SHP77 (cell line): ENCODE measurements at regions not wholly inside any gene's neighbourhood (a gene's known extent, or its start where the extent isn't known, plus 50 kb on each side); places are given as distances from the start of the nearest gene placed in this dataset.

Source experiments
- DNase-seq, 2 experiments: peaks; one replicate each; lab custom pipeline; 2025; lab: John Stamatoyannopoulos, UW

GRCh38 chr3:167188592-167188991, 191.5 kb downstream of the ZBBX start:
- no peak for DNase-seq

- no peak for DNase-seq
Measured at GRCh38 chr3:167187221-167187620, 192.9 kb downstream of the ZBBX start.

- no peak for DNase-seq
Measured at GRCh38 chr3:167184511-167184910, 195.6 kb downstream of the ZBBX start.

GRCh38 chr3:167172377-167172776, 207.7 kb downstream of the ZBBX start:
- no peak for DNase-seq

DNA sequence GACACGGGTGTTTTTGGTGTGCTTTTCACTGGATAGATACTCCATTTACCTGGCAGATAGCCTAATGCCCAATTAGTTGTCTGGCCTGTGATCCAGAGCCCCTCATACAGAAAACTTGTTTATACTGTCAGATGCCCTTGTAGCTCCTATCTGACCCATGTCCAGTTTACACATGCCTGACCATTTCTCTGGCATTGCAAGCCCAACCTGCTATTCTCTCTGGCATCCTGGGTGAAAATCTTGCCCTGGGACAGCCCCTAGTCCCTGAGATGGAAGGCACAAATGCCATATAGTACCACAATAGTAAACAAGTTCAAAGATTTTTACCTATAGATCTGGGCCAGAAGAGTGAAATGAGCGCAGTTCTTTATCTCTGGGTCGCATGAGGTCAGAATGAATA, 212.6 kb downstream of the ZBBX start:
- DNase-seq: no peak

- DNase-seq: no peak
Measured at GRCh38 chr3:167166594-167167253, 213.4 kb downstream of the ZBBX start.

DNA sequence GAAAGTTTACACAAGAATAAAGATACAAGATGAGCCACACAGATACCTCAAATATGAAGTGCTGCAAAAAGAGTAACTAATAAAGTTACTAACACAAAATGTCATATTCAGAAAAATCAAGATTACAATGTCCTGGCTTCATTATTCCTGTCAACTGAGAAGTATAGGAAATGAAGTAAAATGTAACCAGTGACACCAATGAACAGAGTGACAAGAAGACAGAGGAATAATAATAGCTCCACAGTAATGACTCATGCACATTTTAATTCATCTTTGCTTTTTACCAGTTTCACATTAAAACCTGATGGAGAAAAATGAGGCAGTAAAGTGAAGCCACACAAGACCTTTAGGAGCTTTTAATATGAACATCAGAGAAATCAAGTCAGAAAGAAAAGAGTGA, 214.1 kb downstream of the ZBBX start:
- DNase-seq: no peak

DNA sequence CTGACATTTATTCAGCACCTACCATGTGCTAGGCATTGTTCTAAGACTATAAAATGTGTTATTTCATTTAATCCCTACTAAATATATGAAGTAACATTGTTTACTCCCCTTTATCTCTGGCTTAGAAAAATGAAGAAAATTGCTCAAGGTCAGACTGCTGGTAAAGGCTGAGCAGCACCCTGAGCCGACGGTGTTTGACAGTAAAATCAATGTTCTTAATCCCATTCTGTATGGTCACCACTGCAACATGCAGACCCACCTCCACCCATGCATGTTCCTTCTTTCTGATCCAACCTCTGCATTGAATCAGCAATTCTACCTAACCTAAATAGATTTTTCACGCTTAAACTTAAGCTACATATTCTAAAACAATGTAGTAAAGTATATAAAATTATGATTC, 216.5 kb downstream of the ZBBX start:
- DNase-seq: no peak

DNA sequence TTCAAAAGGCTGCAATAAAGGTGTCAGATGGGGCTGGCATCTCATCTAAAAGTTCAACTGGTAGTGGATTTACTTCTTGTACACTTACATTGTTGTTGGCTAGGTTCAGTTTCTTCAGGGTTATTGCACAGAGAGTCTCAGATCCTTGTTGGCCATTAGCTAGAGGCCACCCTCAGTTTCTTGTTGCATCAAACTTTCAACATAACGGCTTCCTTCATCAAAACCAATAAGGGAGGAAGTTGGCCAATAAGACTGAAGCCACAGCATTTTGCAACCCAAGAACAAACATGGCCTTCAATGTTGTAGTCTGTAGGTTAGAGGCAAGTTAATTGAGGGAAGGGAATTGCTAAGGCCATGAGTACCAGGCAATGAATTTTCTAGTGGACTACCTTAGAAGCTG, 218.0 kb downstream of the ZBBX start:
- no peak for DNase-seq

DNA sequence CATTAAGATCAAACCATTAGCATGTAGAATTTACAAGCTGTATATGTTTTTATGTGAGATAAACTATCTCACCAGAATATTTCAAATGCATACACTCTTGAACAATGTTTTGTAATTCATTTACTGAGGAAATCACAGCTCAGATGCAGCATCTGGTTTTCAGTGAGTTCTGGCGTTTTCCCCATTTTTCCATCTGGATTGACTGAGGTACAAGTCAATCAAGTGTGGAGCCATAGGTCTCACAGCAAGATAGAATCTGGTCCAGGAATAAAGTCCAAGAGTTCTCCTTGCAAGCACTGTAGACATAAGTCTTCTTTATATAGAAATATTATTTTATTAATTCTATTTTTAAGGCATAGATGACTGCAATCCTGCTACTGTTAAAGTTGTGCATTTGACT, 219.3 kb downstream of the ZBBX start:
- DNase-seq: no peak

DNA sequence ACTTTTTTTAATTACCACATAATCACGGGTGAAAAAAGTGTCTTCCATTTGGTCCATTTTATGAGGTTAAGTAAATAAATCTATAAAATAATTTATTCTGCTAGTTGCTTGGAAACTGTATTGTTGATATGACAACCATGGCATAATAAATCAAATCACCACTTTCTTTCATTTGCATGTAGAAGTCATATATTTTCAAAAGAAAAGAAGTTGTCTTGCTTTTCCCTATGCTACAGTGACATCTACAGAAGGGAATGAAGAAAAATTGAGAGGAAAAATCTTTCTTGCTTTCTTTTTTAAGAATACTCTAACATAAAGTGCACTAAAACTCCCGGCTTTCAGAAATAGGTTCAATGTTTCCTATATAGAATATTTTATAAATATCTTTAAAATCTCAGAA, 228.5 kb downstream of the ZBBX start:
- no peak for DNase-seq

GRCh38 chr3:167148136-167148535, 232.0 kb downstream of the ZBBX start:
- no peak for DNase-seq

- DNase-seq: no peak
Measured at GRCh38 chr3:167146911-167147310, 233.2 kb downstream of the ZBBX start.

DNA sequence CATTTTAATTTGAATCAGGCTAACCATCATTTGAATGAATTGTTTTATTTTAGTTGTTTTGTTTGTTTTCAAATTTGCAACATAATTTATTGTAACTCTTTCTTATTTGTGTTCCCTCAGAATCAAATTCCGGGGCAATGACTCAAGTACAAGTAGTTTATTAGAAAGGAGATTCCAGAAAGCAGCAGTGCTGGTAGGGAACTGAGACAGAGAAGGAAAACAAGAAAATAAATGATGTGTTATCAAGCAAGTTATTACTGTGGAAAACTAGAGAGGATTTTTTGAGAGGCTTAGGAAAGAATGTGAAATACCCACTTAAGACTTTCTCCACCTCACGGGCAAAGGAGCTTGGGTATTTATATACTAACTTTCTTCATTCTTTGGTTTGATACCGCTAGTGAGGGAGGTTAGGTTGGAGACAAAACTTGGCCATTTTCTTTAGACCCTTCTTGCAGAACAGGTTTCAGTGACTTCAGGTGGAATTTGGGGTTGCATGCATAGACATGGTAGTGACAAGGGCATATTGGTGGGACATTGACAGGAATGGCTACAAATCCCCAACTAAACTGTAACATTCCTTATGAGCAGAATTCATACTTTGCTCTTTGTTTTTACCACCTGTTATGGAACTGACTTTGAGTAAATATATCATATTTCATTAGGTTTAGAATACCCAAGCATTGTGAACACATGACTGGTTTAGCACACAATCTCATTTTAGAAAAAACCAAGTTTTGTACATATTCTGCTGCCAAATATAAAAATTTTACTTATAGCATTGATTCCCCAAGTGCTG, 254.3 kb downstream of the ZBBX start:
- no peak for DNase-seq

DNA sequence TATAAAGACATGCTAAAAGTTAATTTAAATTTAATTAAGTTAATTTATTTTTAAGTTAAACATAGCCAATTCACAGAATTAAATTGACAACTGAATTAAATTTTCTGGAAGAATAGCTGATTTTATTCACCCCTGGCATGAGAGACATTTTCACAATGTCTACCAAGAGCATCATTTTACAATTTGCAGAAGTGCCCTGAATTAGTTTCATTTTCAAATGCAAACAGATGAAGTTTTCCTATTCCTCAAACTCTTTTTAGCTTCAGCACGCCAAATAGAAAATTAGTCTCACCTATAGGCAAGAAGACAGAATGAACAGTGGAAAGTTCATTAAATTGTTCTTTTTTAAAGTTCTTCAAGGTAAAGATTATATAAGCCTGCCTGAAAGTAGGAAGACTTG, 259.3 kb downstream of the ZBBX start:
- DNase-seq: no peak

DNA sequence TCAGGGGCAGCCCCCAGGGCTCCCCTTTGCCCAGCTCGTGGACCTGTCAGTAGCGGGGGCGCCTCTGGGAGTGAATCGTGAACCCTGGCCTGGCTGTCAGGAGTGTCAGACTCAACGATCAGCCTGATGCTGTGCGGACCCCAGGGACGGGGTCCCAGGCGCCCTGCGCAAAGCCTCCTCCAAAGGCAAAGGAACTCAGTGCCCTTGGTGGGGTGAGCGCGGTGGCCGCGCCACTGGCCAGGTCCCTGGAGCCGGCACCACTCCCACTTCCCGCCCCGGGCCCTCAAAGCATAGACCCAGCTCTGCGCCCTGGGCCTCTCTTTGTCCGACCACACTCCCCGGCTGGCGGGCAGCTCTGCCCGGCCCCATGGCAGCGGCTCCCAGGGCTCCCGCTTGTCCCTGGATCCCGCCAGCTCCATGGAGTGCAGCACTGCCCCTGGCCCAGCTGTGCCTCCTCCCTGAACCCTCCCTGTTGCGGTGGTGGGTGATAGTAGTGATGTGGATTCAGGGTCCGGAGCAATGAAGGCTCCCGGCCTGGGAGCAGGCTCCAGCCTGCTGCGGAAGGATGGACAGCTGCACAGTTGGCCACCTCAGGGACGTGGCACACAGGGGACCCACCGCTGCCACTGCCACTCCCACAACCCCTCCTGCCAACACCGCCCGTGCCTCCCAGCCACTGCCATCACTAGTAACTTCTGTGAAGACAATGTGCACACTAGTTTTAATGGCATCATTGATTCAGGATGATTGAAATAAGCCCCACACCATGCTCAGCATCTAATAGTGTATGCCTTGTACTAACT, 263.8 kb downstream of the ZBBX start:
- DNase-seq: no peak

DNA sequence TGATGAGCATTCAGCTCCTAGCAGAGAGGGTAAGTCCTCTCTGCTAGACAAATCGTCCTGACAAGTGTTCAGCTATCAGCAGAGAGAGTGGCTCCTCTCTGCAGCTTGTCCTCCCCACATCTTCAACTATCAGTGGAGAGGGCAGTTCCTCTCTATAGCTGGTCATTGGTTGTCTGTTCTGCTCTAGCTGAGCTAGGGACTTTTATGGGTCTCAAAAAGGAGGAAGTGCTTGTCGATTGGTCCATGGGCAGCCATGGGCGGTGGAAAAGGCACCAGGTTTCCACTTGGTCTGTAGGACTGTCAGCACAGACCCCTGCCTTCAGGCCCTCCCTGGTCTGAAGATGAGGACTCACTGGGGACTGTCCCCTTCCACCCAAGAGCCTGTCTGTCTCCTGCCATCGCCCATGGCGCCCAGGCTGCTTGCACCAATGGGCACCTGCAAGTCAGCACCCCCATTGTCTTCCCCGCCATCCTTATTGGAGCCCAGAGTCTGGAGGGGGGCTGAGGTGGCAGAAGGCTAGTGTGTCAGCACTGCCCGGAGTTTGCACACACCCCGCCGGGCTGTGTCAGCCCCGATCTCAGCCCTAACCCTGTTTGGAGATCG, 264.7 kb downstream of the ZBBX start:
- DNase-seq: no peak

GRCh38 chr3:167114619-167115018, 265.5 kb downstream of the ZBBX start:
- DNase-seq: no peak

DNA sequence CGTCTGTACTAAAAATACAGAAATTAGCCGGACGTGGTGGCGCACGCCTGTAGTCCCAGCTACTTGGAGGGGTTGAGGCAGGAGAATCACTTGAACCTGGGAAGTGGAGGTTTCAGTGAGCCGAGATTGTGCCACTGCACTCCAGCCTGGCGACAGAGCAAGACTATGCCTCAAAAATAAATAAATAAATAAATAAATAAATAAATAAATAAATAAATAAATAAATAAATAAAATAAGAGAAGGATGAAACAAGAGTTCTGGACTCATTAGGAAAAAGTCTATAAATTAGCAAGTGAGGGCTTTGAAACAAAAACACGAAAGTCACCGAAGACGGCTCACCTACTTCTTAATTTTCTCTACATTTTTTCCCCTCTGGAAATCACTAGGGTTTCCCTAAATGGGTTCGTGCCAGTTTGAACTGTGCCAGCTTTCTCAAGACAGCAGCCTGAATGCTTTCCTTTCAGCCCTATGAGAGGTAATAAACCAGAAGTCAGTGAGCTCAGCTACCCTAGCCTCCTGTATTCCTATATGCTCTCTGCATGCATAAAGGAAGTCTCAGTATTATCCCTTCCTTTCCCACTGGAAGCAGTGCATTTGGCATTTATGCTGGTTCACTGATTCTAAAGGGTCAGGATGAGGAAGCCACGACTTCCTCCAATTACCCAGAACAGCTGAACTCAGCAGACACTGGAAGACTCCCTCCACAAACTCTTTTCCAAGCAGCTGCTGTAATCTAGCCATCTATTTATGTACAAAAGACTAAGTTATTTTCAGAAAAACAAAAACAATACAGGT, 266.9 kb downstream of the ZBBX start:
- no peak for DNase-seq

- DNase-seq: peak; percentile 55 to 59
Measured at GRCh38 chr3:167110901-167111300, 269.2 kb downstream of the ZBBX start.

GRCh38 chr3:167109746-167110145, 270.4 kb downstream of the ZBBX start:
- DNase-seq: no peak

GRCh38 chr3:167106456-167106855, 273.6 kb downstream of the ZBBX start:
- no peak for DNase-seq
